Stimulated activated memory B cell treated with anti-CD40 and anti-IgM and Interleukin-4, amounts not matched to agents 10 μg/mL and 1 μg/mL and 100 μg/mL, for 72 hours (primary cell): ENCODE measurements at regions not wholly inside any gene's neighbourhood (a gene's known extent, or its start where the extent isn't known, plus 50 kb on each side); places are given as distances from the start of the nearest gene placed in this dataset.
"Not testable (repeated sequence)": the region's sequence is repeated elsewhere in the genome, so short reads cannot be mapped to it uniquely, and the experiment has no call there.

Experiments used
- ATAC-seq: fragments of 150-1000 bp; cut with Tn5 transposase; 2 replicates; pipeline ENCODE4 v1.10.0; 2021
- H3K27ac Mint-ChIP-seq: one replicate; pipeline ENCODE4 v1.8.0; 2022; ENCODE audit warnings: mild to moderate bottlenecking, mixed read lengths
- H3K27me3 Mint-ChIP-seq: one replicate; pipeline ENCODE4 v1.8.0; 2022; ENCODE audit warnings: mixed read lengths
- H3K36me3 Mint-ChIP-seq: one replicate; pipeline ENCODE4 v1.8.0; 2022; ENCODE audit warnings: mixed read lengths
- H3K4me1 Mint-ChIP-seq: one replicate; pipeline ENCODE4 v1.8.0; 2022; ENCODE audit warnings: mixed read lengths
- H3K4me3 Mint-ChIP-seq: one replicate; pipeline ENCODE4 v1.8.0; 2022; ENCODE audit warnings: mild to moderate bottlenecking, moderate library complexity, mixed read lengths
- H3K9me3 Mint-ChIP-seq: one replicate; pipeline ENCODE4 v1.8.0; 2022; ENCODE audit warnings: mixed read lengths

- H3K27me3 Mint-ChIP-seq, result no peaks in the 10 kb centered on the region
- ATAC-seq, result no peak
- H3K4me3 Mint-ChIP-seq, result no peak overlapping the region
- no peak overlapping the region for H3K27ac Mint-ChIP-seq
- no peaks in the 10 kb centered on the region for H3K36me3 Mint-ChIP-seq
- peaks cover 12% of the 10 kb centered on the region for H3K9me3 Mint-ChIP-seq
- no peaks in the 10 kb centered on the region for H3K4me1 Mint-ChIP-seq
Measured at GRCh38 chr16:75929046-75929445, 202.8 kb upstream of the CPHXL start.

GRCh38 chr16:75931043-75931442 lies 204.8 kb upstream of the CPHXL start:
- peaks cover 12% of the 10 kb centered on the region for H3K9me3 Mint-ChIP-seq
- H3K4me1 Mint-ChIP-seq, result no peaks in the 10 kb centered on the region
- no peak overlapping the region for H3K27ac Mint-ChIP-seq
- ATAC-seq, result no peak
- no peaks in the 10 kb centered on the region for H3K27me3 Mint-ChIP-seq
- no peak overlapping the region for H3K4me3 Mint-ChIP-seq
- H3K36me3 Mint-ChIP-seq, result no peaks in the 10 kb centered on the region

- no peaks in the 10 kb centered on the region for H3K4me1 Mint-ChIP-seq
- H3K36me3 Mint-ChIP-seq, result no peaks in the 10 kb centered on the region
- H3K4me3 Mint-ChIP-seq, result no peak overlapping the region
- H3K27me3 Mint-ChIP-seq, result no peaks in the 10 kb centered on the region
- no peak overlapping the region for H3K27ac Mint-ChIP-seq
- peaks cover 12% of the 10 kb centered on the region for H3K9me3 Mint-ChIP-seq
- no peak for ATAC-seq
Measured at GRCh38 chr16:75931970-75932369, 205.7 kb upstream of the CPHXL start.

- Mint-ChIP-seq H3K27me3 (no peaks in the 10 kb centered on the region), H3K27ac (no peak overlapping the region), H3K36me3 (no peaks in the 10 kb centered on the region), H3K9me3 (no peaks in the 10 kb centered on the region), H3K4me1 (no peaks in the 10 kb centered on the region), H3K4me3 (no peak overlapping the region)
- ATAC-seq, result peak; percentile 27
Measured at GRCh38 chr16:75938818-75939217, 212.5 kb upstream of the CPHXL start.

GRCh38 chr16:75942351-75942750 lies 216.1 kb upstream of the CPHXL start:
- H3K27ac Mint-ChIP-seq, result no peak overlapping the region

GRCh38 chr16:75942936-75943335 lies 216.6 kb upstream of the CPHXL start:
- no peak overlapping the region for H3K27ac Mint-ChIP-seq
- no peak for ATAC-seq
- no peaks in the 10 kb centered on the region for H3K9me3 Mint-ChIP-seq
- H3K36me3 Mint-ChIP-seq, result no peaks in the 10 kb centered on the region
- no peak overlapping the region for H3K4me3 Mint-ChIP-seq
- no peaks in the 10 kb centered on the region for H3K27me3 Mint-ChIP-seq
- H3K4me1 Mint-ChIP-seq, result no peaks in the 10 kb centered on the region

More at GRCh38 chr16:75942351-75942750, 216.1 kb upstream of the CPHXL start:
- Mint-ChIP-seq H3K4me3 (no peak overlapping the region), H3K4me1 (no peaks in the 10 kb centered on the region), H3K9me3 (no peaks in the 10 kb centered on the region), H3K27me3 (no peaks in the 10 kb centered on the region), H3K36me3 (no peaks in the 10 kb centered on the region)
- ATAC-seq, result no peak

- H3K27ac Mint-ChIP-seq, result no peak overlapping the region
- no peaks in the 10 kb centered on the region for H3K4me1 Mint-ChIP-seq
- H3K9me3 Mint-ChIP-seq, result no peaks in the 10 kb centered on the region
Measured at GRCh38 chr16:75943705-75944514, 217.6 kb upstream of the CPHXL start.

GRCh38 chr16:75945916-75946457 lies 219.7 kb upstream of the CPHXL start:
- Mint-ChIP-seq H3K36me3 (no peaks in the 10 kb centered on the region), H3K4me1 (no peaks in the 10 kb centered on the region), H3K27ac (no peak overlapping the region), H3K27me3 (no peaks in the 10 kb centered on the region), H3K4me3 (no peak overlapping the region), H3K9me3 (no peaks in the 10 kb centered on the region)
- no peak for ATAC-seq

More at GRCh38 chr16:75943705-75944514, 217.6 kb upstream of the CPHXL start:
- no peaks in the 10 kb centered on the region for H3K27me3 Mint-ChIP-seq
- H3K4me3 Mint-ChIP-seq, result no peak overlapping the region
- H3K36me3 Mint-ChIP-seq, result no peaks in the 10 kb centered on the region
- ATAC-seq, result no peak

- ATAC-seq, result no peak
- no peaks in the 10 kb centered on the region for H3K4me1 Mint-ChIP-seq
- H3K36me3 Mint-ChIP-seq, result no peaks in the 10 kb centered on the region
- no peaks in the 10 kb centered on the region for H3K27me3 Mint-ChIP-seq
- no peak overlapping the region for H3K27ac Mint-ChIP-seq
- no peaks in the 10 kb centered on the region for H3K9me3 Mint-ChIP-seq
- no peak overlapping the region for H3K4me3 Mint-ChIP-seq
Measured at GRCh38 chr16:75947626-75948239, 221.4 kb upstream of the CPHXL start.

GRCh38 chr16:75948441-75948840 lies 222.2 kb upstream of the CPHXL start:
- H3K27ac Mint-ChIP-seq, result no peak overlapping the region
- H3K4me1 Mint-ChIP-seq, result no peaks in the 10 kb centered on the region
- no peaks in the 10 kb centered on the region for H3K9me3 Mint-ChIP-seq
- no peak overlapping the region for H3K4me3 Mint-ChIP-seq
- no peaks in the 10 kb centered on the region for H3K36me3 Mint-ChIP-seq
- H3K27me3 Mint-ChIP-seq, result no peaks in the 10 kb centered on the region
- no peak for ATAC-seq

GRCh38 chr16:75948886-75949285 lies 222.6 kb upstream of the CPHXL start:
- no peaks in the 10 kb centered on the region for H3K36me3 Mint-ChIP-seq
- H3K27me3 Mint-ChIP-seq, result no peaks in the 10 kb centered on the region
- H3K4me3 Mint-ChIP-seq, result no peak overlapping the region
- no peaks in the 10 kb centered on the region for H3K9me3 Mint-ChIP-seq
- no peak overlapping the region for H3K27ac Mint-ChIP-seq
- ATAC-seq, result no peak
- H3K4me1 Mint-ChIP-seq, result no peaks in the 10 kb centered on the region

- Mint-ChIP-seq H3K4me3 (no peak overlapping the region), H3K4me1 (no peaks in the 10 kb centered on the region), H3K27ac (no peak overlapping the region), H3K9me3 (peaks cover 2% of the 10 kb centered on the region), H3K27me3 (no peaks in the 10 kb centered on the region), H3K36me3 (no peaks in the 10 kb centered on the region)
- no peak for ATAC-seq
Measured at GRCh38 chr16:75952124-75952523, 225.8 kb upstream of the CPHXL start.

- no peak overlapping the region for H3K4me3 Mint-ChIP-seq
- no peaks in the 10 kb centered on the region for H3K27me3 Mint-ChIP-seq
- peaks cover 9% of the 10 kb centered on the region for H3K9me3 Mint-ChIP-seq
- H3K27ac Mint-ChIP-seq, result no peak overlapping the region
- H3K36me3 Mint-ChIP-seq, result no peaks in the 10 kb centered on the region
- H3K4me1 Mint-ChIP-seq, result no peaks in the 10 kb centered on the region
- ATAC-seq, result no peak
Measured at GRCh38 chr16:75957870-75958269, 231.6 kb upstream of the CPHXL start.

GRCh38 chr16:75965504-75966374 lies 239.4 kb upstream of the CPHXL start:
- Mint-ChIP-seq H3K4me1 (no peaks in the 10 kb centered on the region), H3K9me3 (peaks cover 5% of the 10 kb centered on the region), H3K36me3 (no peaks in the 10 kb centered on the region), H3K27me3 (no peaks in the 10 kb centered on the region), H3K27ac (no peak overlapping the region), H3K4me3 (no peak overlapping the region)
- no peak for ATAC-seq

- H3K4me3 Mint-ChIP-seq, H3K27ac Mint-ChIP-seq, H3K9me3 Mint-ChIP-seq, H3K27me3 Mint-ChIP-seq, H3K36me3 Mint-ChIP-seq, ATAC-seq, H3K4me1 Mint-ChIP-seq: not testable (repeated sequence)
Measured at GRCh38 chr16:75969120-75969519, 242.8 kb upstream of the CPHXL start.
